HCT116 (cell line): ENCODE measurements at regions not wholly inside any gene's neighbourhood (a gene's known extent, or its start where the extent isn't known, plus 50 kb on each side); places are given as distances from the start of the nearest gene placed in this dataset.

ENCODE experiments used
- CEBPB ChIP-seq: IDR thresholded peaks from 2 replicates; pipeline ENCODE4 v1.6.1; 2012; ENCODE audit warnings: low read depth
- EZH2 ChIP-seq: fragments of 200-600 bp; sonication (generic); IDR thresholded peaks from 2 replicates; pipeline ENCODE4 v1.6.1; 2017; ENCODE audit warnings: antibody characterized with exemption, mixed run types
- EZH2phosphoT487 ChIP-seq: fragments of 200-600 bp; IDR thresholded peaks from 2 replicates; pipeline ENCODE4 v1.6.1; 2018; ENCODE audit warnings: antibody characterized with exemption, borderline replicate concordance
- JUND ChIP-seq: IDR thresholded peaks from 2 replicates; pipeline ENCODE4 v1.6.1; 2012
- POLR2A ChIP-seq: IDR thresholded peaks from 2 replicates; pipeline ENCODE4 v1.7.0; 2011; ENCODE audit warnings: borderline replicate concordance; ENCODE audit not compliant: insufficient read depth, insufficient read length; ENCODE audit errors: extremely low read depth
- POLR2AphosphoS5 ChIP-seq: IDR thresholded peaks from 2 replicates; pipeline ENCODE4 v1.6.1; 2011; ENCODE audit warnings: mild to moderate bottlenecking, low read depth, low read length, moderate library complexity
- RAD21 ChIP-seq: IDR thresholded peaks from 2 replicates; pipeline ENCODE4 v1.6.1; 2012; ENCODE audit warnings: low read depth, mild to moderate bottlenecking
- ZNF274 ChIP-seq: fragments of 200-500 bp; sonication (Bioruptor generic); IDR thresholded peaks from 2 replicates; pipeline ENCODE4 v1.6.1; 2014; ENCODE audit warnings: mild to moderate bottlenecking, low read depth, low read length, inconsistent platforms
- TF ChIP-seq, protein P1 (sequence below), 3 experiments: fragments of 200-600 bp in 1 of 3; sonication (generic) in 1 of 3; IDR thresholded peaks in 2 of 3; conservative IDR thresholded peaks in 1 of 3; 2 replicates each; pipeline ENCODE4 v1.5.1; 2012 to 2017; ENCODE audit warnings: low read depth in 2 of 3, low read length in 2 of 3, antibody characterized with exemption in 1 of 3, borderline replicate concordance in 1 of 3, control low read depth in 1 of 3, mild to moderate bottlenecking in 1 of 3, mixed read lengths in 1 of 3, mixed run types in 1 of 3, moderate library complexity in 1 of 3; ENCODE audit not compliant: insufficient read depth in 1 of 3
- TF ChIP-seq, protein P2 (sequence below): IDR thresholded peaks from 2 replicates; pipeline ENCODE4 v1.6.1; 2012
- TF ChIP-seq, protein P3 (sequence below): IDR thresholded peaks from 2 replicates; pipeline ENCODE4 v1.6.1; 2012; ENCODE audit warnings: low read depth
- TF ChIP-seq, protein P4 (sequence below): IDR thresholded peaks from 2 replicates; pipeline ENCODE4 v1.6.1; 2011; ENCODE audit warnings: mild to moderate bottlenecking, low read length, moderate library complexity; ENCODE audit not compliant: insufficient replicate concordance; ENCODE audit errors: extremely low read depth

- TF ChIP-seq, protein P1, sequence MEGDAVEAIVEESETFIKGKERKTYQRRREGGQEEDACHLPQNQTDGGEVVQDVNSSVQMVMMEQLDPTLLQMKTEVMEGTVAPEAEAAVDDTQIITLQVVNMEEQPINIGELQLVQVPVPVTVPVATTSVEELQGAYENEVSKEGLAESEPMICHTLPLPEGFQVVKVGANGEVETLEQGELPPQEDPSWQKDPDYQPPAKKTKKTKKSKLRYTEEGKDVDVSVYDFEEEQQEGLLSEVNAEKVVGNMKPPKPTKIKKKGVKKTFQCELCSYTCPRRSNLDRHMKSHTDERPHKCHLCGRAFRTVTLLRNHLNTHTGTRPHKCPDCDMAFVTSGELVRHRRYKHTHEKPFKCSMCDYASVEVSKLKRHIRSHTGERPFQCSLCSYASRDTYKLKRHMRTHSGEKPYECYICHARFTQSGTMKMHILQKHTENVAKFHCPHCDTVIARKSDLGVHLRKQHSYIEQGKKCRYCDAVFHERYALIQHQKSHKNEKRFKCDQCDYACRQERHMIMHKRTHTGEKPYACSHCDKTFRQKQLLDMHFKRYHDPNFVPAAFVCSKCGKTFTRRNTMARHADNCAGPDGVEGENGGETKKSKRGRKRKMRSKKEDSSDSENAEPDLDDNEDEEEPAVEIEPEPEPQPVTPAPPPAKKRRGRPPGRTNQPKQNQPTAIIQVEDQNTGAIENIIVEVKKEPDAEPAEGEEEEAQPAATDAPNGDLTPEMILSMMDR (IDR thresholded peaks at IDR 0.05 in 2 of 3, conservative IDR thresholded peaks at IDR 0.05 in 1 of 3; ENCODE audit: borderline replicate concordance in 1 of 3, insufficient read depth in 1 of 3, low read depth in 2 of 3, low read length in 2 of 3), result no peak
- TF ChIP-seq EZH2, result no peak
- TF ChIP-seq, protein P2, sequence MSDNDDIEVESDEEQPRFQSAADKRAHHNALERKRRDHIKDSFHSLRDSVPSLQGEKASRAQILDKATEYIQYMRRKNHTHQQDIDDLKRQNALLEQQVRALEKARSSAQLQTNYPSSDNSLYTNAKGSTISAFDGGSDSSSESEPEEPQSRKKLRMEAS, result no peak
- no peak for TF ChIP-seq POLR2A
- TF ChIP-seq, protein P3, sequence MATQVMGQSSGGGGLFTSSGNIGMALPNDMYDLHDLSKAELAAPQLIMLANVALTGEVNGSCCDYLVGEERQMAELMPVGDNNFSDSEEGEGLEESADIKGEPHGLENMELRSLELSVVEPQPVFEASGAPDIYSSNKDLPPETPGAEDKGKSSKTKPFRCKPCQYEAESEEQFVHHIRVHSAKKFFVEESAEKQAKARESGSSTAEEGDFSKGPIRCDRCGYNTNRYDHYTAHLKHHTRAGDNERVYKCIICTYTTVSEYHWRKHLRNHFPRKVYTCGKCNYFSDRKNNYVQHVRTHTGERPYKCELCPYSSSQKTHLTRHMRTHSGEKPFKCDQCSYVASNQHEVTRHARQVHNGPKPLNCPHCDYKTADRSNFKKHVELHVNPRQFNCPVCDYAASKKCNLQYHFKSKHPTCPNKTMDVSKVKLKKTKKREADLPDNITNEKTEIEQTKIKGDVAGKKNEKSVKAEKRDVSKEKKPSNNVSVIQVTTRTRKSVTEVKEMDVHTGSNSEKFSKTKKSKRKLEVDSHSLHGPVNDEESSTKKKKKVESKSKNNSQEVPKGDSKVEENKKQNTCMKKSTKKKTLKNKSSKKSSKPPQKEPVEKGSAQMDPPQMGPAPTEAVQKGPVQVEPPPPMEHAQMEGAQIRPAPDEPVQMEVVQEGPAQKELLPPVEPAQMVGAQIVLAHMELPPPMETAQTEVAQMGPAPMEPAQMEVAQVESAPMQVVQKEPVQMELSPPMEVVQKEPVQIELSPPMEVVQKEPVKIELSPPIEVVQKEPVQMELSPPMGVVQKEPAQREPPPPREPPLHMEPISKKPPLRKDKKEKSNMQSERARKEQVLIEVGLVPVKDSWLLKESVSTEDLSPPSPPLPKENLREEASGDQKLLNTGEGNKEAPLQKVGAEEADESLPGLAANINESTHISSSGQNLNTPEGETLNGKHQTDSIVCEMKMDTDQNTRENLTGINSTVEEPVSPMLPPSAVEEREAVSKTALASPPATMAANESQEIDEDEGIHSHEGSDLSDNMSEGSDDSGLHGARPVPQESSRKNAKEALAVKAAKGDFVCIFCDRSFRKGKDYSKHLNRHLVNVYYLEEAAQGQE, result no peak
- TF ChIP-seq RAD21, result no peak
- TF ChIP-seq EZH2phosphoT487, result no peak
- TF ChIP-seq ZNF274, result no peak
- TF ChIP-seq CEBPB, result no peak
- TF ChIP-seq POLR2AphosphoS5, result no peak
- no peak for TF ChIP-seq JUND
- TF ChIP-seq, protein P4, sequence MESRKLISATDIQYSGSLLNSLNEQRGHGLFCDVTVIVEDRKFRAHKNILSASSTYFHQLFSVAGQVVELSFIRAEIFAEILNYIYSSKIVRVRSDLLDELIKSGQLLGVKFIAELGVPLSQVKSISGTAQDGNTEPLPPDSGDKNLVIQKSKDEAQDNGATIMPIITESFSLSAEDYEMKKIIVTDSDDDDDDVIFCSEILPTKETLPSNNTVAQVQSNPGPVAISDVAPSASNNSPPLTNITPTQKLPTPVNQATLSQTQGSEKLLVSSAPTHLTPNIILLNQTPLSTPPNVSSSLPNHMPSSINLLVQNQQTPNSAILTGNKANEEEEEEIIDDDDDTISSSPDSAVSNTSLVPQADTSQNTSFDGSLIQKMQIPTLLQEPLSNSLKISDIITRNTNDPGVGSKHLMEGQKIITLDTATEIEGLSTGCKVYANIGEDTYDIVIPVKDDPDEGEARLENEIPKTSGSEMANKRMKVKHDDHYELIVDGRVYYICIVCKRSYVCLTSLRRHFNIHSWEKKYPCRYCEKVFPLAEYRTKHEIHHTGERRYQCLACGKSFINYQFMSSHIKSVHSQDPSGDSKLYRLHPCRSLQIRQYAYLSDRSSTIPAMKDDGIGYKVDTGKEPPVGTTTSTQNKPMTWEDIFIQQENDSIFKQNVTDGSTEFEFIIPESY, result no peak
These were observed 1578.0 kb downstream of the CDH8 start for GRCh38 chr16:60458255-60458654.
